CD4-positive, alpha-beta T cell (primary cell): ENCODE measurements at regions not wholly inside any gene's neighbourhood (a gene's known extent, or its start where the extent isn't known, plus 50 kb on each side); places are given as distances from the start of the nearest gene placed in this dataset.

Experiments
- ATAC-seq: fragments of 200-7000 bp; cut with Tn5 transposase; one replicate; pipeline ENCODE4 v1.10.0; 2022; ENCODE audit warnings: mild to moderate bottlenecking; ENCODE audit not compliant: poor library complexity
- CTCF ChIA-PET: fragments of 350-600 bp; sonication (Branson Sonifier 250); formaldehyde crosslinking; loops from one replicate; lab custom pipeline; 2021; ENCODE audit warnings: antibody characterized with exemption, inconsistent platforms; lab: Charles Lee
- POLR2A ChIA-PET: fragments of 350-600 bp; sonication (Branson Sonifier 250); formaldehyde crosslinking; loops from one replicate; lab custom pipeline; 2021; ENCODE audit warnings: antibody characterized with exemption, inconsistent platforms; lab: Charles Lee
- DNase-seq, 14 experiments: peaks; one replicate each; pipeline ENCODE4 v3.0.0-alpha.2; 2013 to 2020; ENCODE audit warnings: mixed read lengths in 2 of 14
- H3K27ac ChIP-seq, 2 donors: one replicate each; pipeline versions ENCODE4 v1.5.1 to v1.7.0; 2013; ENCODE audit warnings: low read length in 2 of 2, low read depth in 1 of 2, mild to moderate bottlenecking in 1 of 2
- H3K27me3 ChIP-seq, 2 experiments: 1 replicate in 1 of 2; 2 replicates in 1 of 2; pipeline versions ENCODE4 v1.6.1 to v1.7.0; 2013; ENCODE audit warnings: low read length in 2 of 2, control low read depth in 1 of 2, mild to moderate bottlenecking in 1 of 2, moderate library complexity in 1 of 2; ENCODE audit not compliant: insufficient read depth in 2 of 2, control insufficient read depth in 1 of 2
- H3K36me3 ChIP-seq: one replicate; pipeline ENCODE4 v1.6.1; 2013; ENCODE audit warnings: low read length, control low read depth; ENCODE audit not compliant: insufficient read depth
- H3K4me1 ChIP-seq: one replicate; pipeline ENCODE4 v1.6.1; 2013; ENCODE audit warnings: low read length, control low read depth; ENCODE audit not compliant: insufficient read depth
- H3K4me3 ChIP-seq: one replicate; pipeline ENCODE4 v1.5.1; 2013; ENCODE audit warnings: mild to moderate bottlenecking, low read length, moderate library complexity
- H3K9me3 ChIP-seq, 2 experiments: 1 replicate in 1 of 2; 2 replicates in 1 of 2; pipeline versions ENCODE4 v1.6.1 to v1.7.0; 2013; ENCODE audit warnings: low read length in 2 of 2, mild to moderate bottlenecking in 2 of 2, control low read depth in 1 of 2, moderate library complexity in 1 of 2; ENCODE audit not compliant: control insufficient read depth in 1 of 2, insufficient read depth in 1 of 2
- H3K27ac Mint-ChIP-seq: one replicate; pipeline ENCODE4 v1.8.0; 2020; ENCODE audit warnings: mixed read lengths
- H3K27me3 Mint-ChIP-seq: one replicate; pipeline ENCODE4 v1.8.0; 2021; ENCODE audit warnings: mixed read lengths
- H3K36me3 Mint-ChIP-seq: one replicate; pipeline ENCODE4 v1.8.0; 2021; ENCODE audit warnings: low read depth, mixed read lengths
- H3K4me1 Mint-ChIP-seq: one replicate; pipeline ENCODE4 v1.8.0; 2021; ENCODE audit warnings: low read depth, mixed read lengths
- H3K4me3 Mint-ChIP-seq: one replicate; pipeline ENCODE4 v1.8.0; 2020; ENCODE audit warnings: mild to moderate bottlenecking, mixed read lengths
- H3K9me3 Mint-ChIP-seq: one replicate; pipeline ENCODE4 v1.8.0; 2020; ENCODE audit warnings: mixed read lengths
- intact Hi-C, 2 experiments: fragments of 100-400 bp; cut with DNase I in 1 of 2; cut with micrococcal nuclease in 1 of 2; formaldehyde crosslinking; loops; one replicate each; pipeline versions ENCODE4 v1.15.1 to v1.9.0; 2023 to 2025; cut with DNase I, micrococcal nuclease
- TF ChIP-seq, protein P1 (sequence below): fragments of 200-600 bp; IDR thresholded peaks from one replicate; pipeline ENCODE4 v1.8.0; 2022; ENCODE audit warnings: antibody characterized with exemption, mild to moderate bottlenecking

DNA sequence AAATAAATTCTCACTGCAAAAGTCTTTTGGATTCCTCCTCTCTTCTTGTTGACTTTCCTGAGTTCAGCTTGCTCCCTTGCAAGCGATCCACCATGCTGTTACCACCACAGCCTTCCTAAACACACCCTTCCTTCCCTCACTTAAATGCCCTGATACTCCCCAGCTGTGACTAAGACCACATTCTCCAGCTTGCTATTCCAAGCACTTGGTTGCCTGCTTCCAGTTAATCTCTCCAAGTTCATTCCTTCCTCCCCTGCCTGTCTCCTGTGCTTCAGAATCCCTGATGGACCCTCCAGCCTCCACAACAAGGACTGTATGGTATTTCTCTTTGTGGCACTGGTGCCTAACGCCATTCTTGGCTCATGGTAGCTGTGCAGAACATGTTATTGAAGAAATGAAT is 603.9 kb upstream of the CADM1 start:
- intact Hi-C loops = no loop called here
- H3K4me3 ChIP-seq = no peak overlapping the region
- TF ChIP-seq, protein P1, sequence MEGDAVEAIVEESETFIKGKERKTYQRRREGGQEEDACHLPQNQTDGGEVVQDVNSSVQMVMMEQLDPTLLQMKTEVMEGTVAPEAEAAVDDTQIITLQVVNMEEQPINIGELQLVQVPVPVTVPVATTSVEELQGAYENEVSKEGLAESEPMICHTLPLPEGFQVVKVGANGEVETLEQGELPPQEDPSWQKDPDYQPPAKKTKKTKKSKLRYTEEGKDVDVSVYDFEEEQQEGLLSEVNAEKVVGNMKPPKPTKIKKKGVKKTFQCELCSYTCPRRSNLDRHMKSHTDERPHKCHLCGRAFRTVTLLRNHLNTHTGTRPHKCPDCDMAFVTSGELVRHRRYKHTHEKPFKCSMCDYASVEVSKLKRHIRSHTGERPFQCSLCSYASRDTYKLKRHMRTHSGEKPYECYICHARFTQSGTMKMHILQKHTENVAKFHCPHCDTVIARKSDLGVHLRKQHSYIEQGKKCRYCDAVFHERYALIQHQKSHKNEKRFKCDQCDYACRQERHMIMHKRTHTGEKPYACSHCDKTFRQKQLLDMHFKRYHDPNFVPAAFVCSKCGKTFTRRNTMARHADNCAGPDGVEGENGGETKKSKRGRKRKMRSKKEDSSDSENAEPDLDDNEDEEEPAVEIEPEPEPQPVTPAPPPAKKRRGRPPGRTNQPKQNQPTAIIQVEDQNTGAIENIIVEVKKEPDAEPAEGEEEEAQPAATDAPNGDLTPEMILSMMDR = no peak
- no peak overlapping the region for H3K27ac ChIP-seq
- CTCF ChIA-PET = no interaction called here
- Mint-ChIP-seq H3K4me3 (no peak overlapping the region), H3K36me3 (no peaks in the 10 kb centered on the region), H3K27ac (no peak overlapping the region), H3K4me1 (no peaks in the 10 kb centered on the region), H3K9me3 (no peaks in the 10 kb centered on the region), H3K27me3 (peaks cover under 1% of the 10 kb centered on the region)
- H3K36me3 ChIP-seq = no peaks in the 10 kb centered on the region
- DNase-seq = no peak
- POLR2A ChIA-PET = no interaction called here
- no peaks in the 10 kb centered on the region for H3K27me3 ChIP-seq
- ATAC-seq = no peak
- H3K9me3 ChIP-seq = peaks cover 1 to 3% of the 10 kb centered on the region in 2 experiments
- no peaks in the 10 kb centered on the region for H3K4me1 ChIP-seq

DNA sequence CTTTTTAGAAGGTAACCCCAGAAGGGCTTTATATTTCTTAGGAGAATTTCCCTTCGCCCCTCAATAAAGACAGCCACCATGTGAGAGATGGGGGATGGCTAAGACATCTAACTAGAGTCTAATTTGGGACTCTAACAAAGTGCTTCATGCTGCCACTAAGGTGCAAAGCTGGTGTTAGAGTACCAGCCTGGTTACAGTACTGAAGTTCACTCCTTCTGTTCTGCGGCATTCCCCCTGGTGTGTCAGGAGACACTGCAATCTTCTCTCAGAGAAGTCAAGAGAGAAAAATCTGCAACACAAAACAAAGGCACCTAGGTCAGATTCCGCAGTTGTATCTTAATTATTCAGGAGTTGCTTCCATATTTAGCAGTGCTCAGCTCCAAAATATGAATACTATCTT is 603.0 kb upstream of the CADM1 start:
- Histone ChIP-seq H3K27me3 (no peaks in the 10 kb centered on the region), H3K4me3 (no peak overlapping the region), H3K9me3 (peaks cover 0 to 3% of the 10 kb centered on the region in 2 experiments), H3K4me1 (no peaks in the 10 kb centered on the region), H3K36me3 (no peaks in the 10 kb centered on the region), H3K27ac (no peak overlapping the region)
- DNase-seq (no peak), ATAC-seq (no peak)
- POLR2A ChIA-PET = no interaction called here
- no peaks in the 10 kb centered on the region for H3K36me3 Mint-ChIP-seq
- TF ChIP-seq, protein P1 = no peak
- intact Hi-C loops = no loop called here
- no peaks in the 10 kb centered on the region for H3K9me3 Mint-ChIP-seq
- no peaks in the 10 kb centered on the region for H3K4me1 Mint-ChIP-seq
- CTCF ChIA-PET = no interaction called here
- H3K27ac Mint-ChIP-seq = no peak overlapping the region
- H3K4me3 Mint-ChIP-seq = no peak overlapping the region
- peaks cover 5% of the 10 kb centered on the region for H3K27me3 Mint-ChIP-seq

DNA sequence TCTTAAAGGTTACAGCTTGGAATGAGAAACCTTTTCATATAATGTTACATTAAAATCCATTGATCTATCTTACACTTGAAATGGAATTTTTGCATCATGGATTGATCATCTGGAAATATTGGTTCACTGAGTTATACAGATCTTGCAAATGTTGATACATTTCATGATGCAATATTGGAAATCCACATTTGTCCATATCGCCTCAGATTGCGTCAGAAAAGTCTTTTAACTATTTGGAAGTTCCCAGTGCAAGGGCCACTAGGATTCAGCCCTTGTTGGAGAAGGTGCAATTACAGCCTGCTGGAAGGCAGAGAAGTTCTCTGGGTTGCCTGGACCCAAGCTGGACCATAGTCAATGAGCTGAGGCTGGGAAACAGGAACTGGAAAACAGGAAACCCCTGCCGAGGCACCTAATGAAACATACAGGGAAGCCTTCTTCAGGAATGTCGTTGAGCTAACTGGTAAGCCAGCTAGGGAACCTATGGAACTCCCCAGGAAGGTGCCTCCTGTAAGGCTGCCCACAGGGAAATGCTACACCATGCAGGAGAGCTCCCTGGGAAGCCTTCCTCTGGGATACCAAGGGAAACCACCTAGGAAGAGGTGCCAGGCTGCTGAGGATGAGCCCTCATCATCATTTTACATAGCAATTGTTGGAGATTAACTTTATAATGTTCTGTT is 600.4 kb upstream of the CADM1 start:
- H3K36me3 ChIP-seq = no peaks in the 10 kb centered on the region
- H3K4me1 Mint-ChIP-seq = no peaks in the 10 kb centered on the region
- no peak for ATAC-seq
- ChIA-PET POLR2A (no interaction called here), CTCF (no interaction called here)
- no peaks in the 10 kb centered on the region for H3K36me3 Mint-ChIP-seq
- H3K4me1 ChIP-seq = no peaks in the 10 kb centered on the region
- no peaks in the 10 kb centered on the region for H3K9me3 Mint-ChIP-seq
- peaks cover 5% of the 10 kb centered on the region for H3K27me3 Mint-ChIP-seq
- no peaks in the 10 kb centered on the region for H3K9me3 ChIP-seq
- no peak for DNase-seq
- no peak overlapping the region for H3K4me3 Mint-ChIP-seq
- TF ChIP-seq, protein P1 = no peak
- H3K27ac Mint-ChIP-seq = no peak overlapping the region
- no peaks in the 10 kb centered on the region for H3K27me3 ChIP-seq
- intact Hi-C loops = no loop called here
- H3K27ac ChIP-seq = no peak overlapping the region
- H3K4me3 ChIP-seq = no peak overlapping the region
